ENCODE measurements at regions not wholly inside any gene's neighbourhood (a gene's known extent, or its start where the extent isn't known, plus 50 kb on each side); places are given as distances from the start of the nearest gene placed in this dataset.

DNA sequence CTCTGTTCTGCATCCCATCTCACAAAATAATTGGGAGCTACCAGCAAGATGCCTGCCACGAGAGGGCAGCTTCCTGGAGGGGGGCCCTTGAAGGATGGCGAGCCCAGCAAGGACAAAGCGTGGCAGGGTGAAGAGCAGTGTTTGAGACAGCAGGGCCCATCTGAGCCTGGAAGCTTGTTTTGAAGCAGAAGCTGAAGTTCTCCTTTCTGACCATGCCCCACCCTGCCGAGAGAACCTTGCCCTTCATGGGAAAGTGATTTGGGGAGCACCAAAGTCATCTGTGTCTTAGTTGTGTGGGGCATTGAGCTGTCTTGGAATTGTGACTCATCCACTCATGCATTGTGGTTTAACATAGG, 216.3 kb downstream of the BCL11A start:
- Histone ChIP-seq H3K27me3 (replicated peaks; ENCODE audit: insufficient read depth, low read length) (no peaks in the 10 kb centered on the region), H3K79me2 (ENCODE audit: low read length) (no peaks in the 10 kb centered on the region), H3K4me3 (ENCODE audit: low read length) (no peak overlapping the region), H3K27ac (ENCODE audit: low read length) (no peak overlapping the region), H3K36me3 (replicated peaks; ENCODE audit: insufficient read depth, low read length) (no peaks in the 10 kb centered on the region), H3K9me2 (replicated peaks; ENCODE audit: insufficient read depth, low read length) (no peaks in the 10 kb centered on the region), H4K20me1 (ENCODE audit: insufficient read depth, low read length) (no peaks in the 10 kb centered on the region), H3K9me3 (replicated peaks; ENCODE audit: insufficient read depth, low read length) (no peaks in the 10 kb centered on the region), H3K9ac (ENCODE audit: low read length) (no peak overlapping the region), H2AFZ (ENCODE audit: low read length) (no peak overlapping the region), H3F3A (ENCODE audit: insufficient read depth, low read length) (no peaks in the 10 kb centered on the region), H3K4me1 (ENCODE audit: low read length) (no peaks in the 10 kb centered on the region), H3K4me2 (ENCODE audit: low read depth, low read length) (no peak overlapping the region)
- DNase-seq = no peak
- TF ChIP-seq EZH2phosphoT487 (IDR thresholded peaks at IDR 0.05; ENCODE audit: low read length) = no peak

DNA sequence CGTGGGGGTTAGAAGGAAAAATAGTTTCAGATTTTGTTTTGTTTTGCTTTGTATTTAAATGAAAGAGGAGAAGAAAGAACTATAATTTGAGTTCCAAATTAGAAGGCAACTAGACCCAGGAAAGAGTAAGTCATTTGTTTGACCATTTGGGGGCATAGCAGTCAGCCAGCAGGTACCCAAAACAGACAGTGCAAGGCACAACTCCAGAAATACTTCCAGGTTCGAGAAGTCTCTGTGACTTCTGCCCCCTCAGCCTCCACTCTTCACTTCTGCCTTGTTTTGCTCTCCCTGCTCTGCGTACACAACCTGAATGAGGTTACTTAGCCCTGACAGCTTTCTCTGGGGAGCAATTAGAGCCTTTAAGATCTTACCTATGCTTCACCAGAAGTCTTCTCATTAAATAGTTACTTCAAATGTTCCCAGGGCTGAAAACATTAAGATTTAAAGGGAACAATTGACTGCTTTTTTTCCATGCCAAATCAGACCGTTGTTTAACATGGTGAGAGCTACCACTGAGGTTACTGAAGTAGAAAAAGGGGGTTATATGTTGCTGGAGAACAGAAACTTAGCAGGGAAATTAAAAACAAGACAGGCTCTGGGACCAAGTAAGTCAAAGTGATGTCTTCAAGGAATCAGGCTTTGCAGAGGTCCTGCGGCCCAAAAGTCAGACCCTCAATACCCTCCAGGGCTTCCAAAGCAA, 216.9 kb downstream of the BCL11A start:
- no peak for DNase-seq
- no peak overlapping the region for H3K4me3 ChIP-seq (ENCODE audit: low read length)
- no peak overlapping the region for H3K9ac ChIP-seq (ENCODE audit: low read length)
- no peaks in the 10 kb centered on the region for H3K36me3 ChIP-seq (replicated peaks; ENCODE audit: insufficient read depth, low read length)
- no peaks in the 10 kb centered on the region for H3K27me3 ChIP-seq (replicated peaks; ENCODE audit: insufficient read depth, low read length)
- no peak overlapping the region for H2AFZ ChIP-seq (ENCODE audit: low read length)
- H3K79me2 ChIP-seq (ENCODE audit: low read length) = no peaks in the 10 kb centered on the region
- no peaks in the 10 kb centered on the region for H4K20me1 ChIP-seq (ENCODE audit: insufficient read depth, low read length)
- no peaks in the 10 kb centered on the region for H3F3A ChIP-seq (ENCODE audit: insufficient read depth, low read length)
- TF ChIP-seq, protein P1, sequence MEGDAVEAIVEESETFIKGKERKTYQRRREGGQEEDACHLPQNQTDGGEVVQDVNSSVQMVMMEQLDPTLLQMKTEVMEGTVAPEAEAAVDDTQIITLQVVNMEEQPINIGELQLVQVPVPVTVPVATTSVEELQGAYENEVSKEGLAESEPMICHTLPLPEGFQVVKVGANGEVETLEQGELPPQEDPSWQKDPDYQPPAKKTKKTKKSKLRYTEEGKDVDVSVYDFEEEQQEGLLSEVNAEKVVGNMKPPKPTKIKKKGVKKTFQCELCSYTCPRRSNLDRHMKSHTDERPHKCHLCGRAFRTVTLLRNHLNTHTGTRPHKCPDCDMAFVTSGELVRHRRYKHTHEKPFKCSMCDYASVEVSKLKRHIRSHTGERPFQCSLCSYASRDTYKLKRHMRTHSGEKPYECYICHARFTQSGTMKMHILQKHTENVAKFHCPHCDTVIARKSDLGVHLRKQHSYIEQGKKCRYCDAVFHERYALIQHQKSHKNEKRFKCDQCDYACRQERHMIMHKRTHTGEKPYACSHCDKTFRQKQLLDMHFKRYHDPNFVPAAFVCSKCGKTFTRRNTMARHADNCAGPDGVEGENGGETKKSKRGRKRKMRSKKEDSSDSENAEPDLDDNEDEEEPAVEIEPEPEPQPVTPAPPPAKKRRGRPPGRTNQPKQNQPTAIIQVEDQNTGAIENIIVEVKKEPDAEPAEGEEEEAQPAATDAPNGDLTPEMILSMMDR (IDR thresholded peaks at IDR 0.05; ENCODE audit: low read length) = peak; percentile 12; the same call in 1 of the 2 replicates
- TF ChIP-seq EZH2 (optimal IDR thresholded peaks at IDR 0.05; ENCODE audit: low read depth, low read length) (no peak), EZH2phosphoT487 (IDR thresholded peaks at IDR 0.05; ENCODE audit: low read length) (no peak)
- no peak overlapping the region for H3K27ac ChIP-seq (ENCODE audit: low read length)
- no peak overlapping the region for H3K4me2 ChIP-seq (ENCODE audit: low read depth, low read length)
- H3K9me3 ChIP-seq (replicated peaks; ENCODE audit: insufficient read depth, low read length) = no peaks in the 10 kb centered on the region
- no peaks in the 10 kb centered on the region for H3K9me2 ChIP-seq (replicated peaks; ENCODE audit: insufficient read depth, low read length)
- H3K4me1 ChIP-seq (ENCODE audit: low read length) = no peaks in the 10 kb centered on the region

DNA sequence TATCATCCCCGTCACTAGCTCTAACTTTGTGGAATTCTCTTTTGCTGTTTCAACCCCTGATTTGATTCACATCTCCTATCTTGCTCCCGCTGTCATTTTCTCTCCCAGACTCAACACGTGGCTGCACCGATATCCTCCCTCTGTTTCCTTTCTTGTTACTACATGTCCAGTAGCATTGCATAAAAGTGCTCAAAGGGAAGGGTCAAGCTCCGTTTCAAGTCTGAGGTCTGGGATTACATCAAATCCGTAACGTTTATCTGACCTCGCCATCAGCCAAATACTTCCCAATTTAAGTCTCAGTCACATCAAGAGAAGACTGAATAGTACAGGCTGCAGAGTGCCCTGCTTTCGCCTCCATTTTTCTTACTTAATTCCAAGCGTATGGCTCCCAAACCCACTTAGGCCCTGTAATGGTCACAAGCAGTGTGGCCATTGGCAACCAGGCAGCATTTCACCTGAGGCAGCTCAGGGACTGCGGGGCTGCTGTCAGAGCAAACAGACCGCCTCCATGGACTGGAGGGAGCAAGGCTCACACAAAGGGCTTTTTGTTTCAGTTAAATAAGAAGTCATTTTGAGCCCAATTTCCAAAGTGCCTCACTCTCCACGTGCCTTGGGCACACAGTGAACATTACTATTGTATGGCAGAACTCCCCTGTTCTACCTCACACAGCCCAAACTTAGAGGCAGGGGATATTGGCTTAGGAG, 217.8 kb downstream of the BCL11A start:
- Histone ChIP-seq H3K27me3 (replicated peaks; ENCODE audit: insufficient read depth, low read length) (no peaks in the 10 kb centered on the region), H3K4me2 (ENCODE audit: low read depth, low read length) (no peak overlapping the region), H3K9me3 (replicated peaks; ENCODE audit: insufficient read depth, low read length) (no peaks in the 10 kb centered on the region), H3K36me3 (replicated peaks; ENCODE audit: insufficient read depth, low read length) (no peaks in the 10 kb centered on the region), H4K20me1 (ENCODE audit: insufficient read depth, low read length) (no peaks in the 10 kb centered on the region), H3K9me2 (replicated peaks; ENCODE audit: insufficient read depth, low read length) (no peaks in the 10 kb centered on the region), H3K4me1 (ENCODE audit: low read length) (no peaks in the 10 kb centered on the region), H2AFZ (ENCODE audit: low read length) (no peak overlapping the region), H3K79me2 (ENCODE audit: low read length) (no peaks in the 10 kb centered on the region), H3K9ac (ENCODE audit: low read length) (no peak overlapping the region), H3F3A (ENCODE audit: insufficient read depth, low read length) (no peaks in the 10 kb centered on the region), H3K4me3 (ENCODE audit: low read length) (no peak overlapping the region), H3K27ac (ENCODE audit: low read length) (no peak overlapping the region)
- DNase-seq = no peak
- TF ChIP-seq EZH2phosphoT487 (IDR thresholded peaks at IDR 0.05; ENCODE audit: low read length) (no peak), EZH2 (optimal IDR thresholded peaks at IDR 0.05; ENCODE audit: low read depth, low read length) (no peak)
- TF ChIP-seq, protein P1 (IDR thresholded peaks at IDR 0.05; ENCODE audit: low read length) = no peak

DNA sequence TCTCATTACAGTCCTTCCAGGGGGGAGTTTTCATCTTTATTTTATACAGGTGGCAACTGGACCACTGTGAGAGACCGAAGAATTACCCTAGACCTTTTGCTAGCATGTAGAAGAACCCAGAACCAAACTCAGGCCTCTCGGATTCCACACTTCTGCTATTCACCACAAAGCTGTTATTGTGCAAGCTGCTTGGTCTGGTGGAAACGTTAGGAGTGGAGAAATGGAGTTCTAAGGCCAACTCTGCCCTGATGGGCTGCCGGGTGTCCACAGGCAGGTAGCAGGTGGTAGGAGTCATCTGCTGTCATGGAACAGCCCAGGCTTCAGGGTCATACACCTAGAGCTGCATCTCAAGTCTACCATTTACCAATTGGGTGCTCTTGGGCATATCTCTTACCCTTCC, 218.8 kb downstream of the BCL11A start:
- H3K27ac ChIP-seq (ENCODE audit: low read length) = no peak overlapping the region
- no peaks in the 10 kb centered on the region for H3K27me3 ChIP-seq (replicated peaks; ENCODE audit: insufficient read depth, low read length)
- TF ChIP-seq EZH2phosphoT487 (IDR thresholded peaks at IDR 0.05; ENCODE audit: low read length) = no peak
- TF ChIP-seq EZH2 (optimal IDR thresholded peaks at IDR 0.05; ENCODE audit: low read depth, low read length) = no peak
- TF ChIP-seq, protein P1 (IDR thresholded peaks at IDR 0.05; ENCODE audit: low read length) = no peak
- no peaks in the 10 kb centered on the region for H3K36me3 ChIP-seq (replicated peaks; ENCODE audit: insufficient read depth, low read length)
- DNase-seq = no peak
- no peaks in the 10 kb centered on the region for H3K9me3 ChIP-seq (replicated peaks; ENCODE audit: insufficient read depth, low read length)
- H3K79me2 ChIP-seq (ENCODE audit: low read length) = no peaks in the 10 kb centered on the region
- no peak overlapping the region for H3K9ac ChIP-seq (ENCODE audit: low read length)
- H3K4me1 ChIP-seq (ENCODE audit: low read length) = no peaks in the 10 kb centered on the region
- no peaks in the 10 kb centered on the region for H4K20me1 ChIP-seq (ENCODE audit: insufficient read depth, low read length)
- H2AFZ ChIP-seq (ENCODE audit: low read length) = no peak overlapping the region
- H3K4me2 ChIP-seq (ENCODE audit: low read depth, low read length) = no peak overlapping the region
- H3K9me2 ChIP-seq (replicated peaks; ENCODE audit: insufficient read depth, low read length) = no peaks in the 10 kb centered on the region
- no peaks in the 10 kb centered on the region for H3F3A ChIP-seq (ENCODE audit: insufficient read depth, low read length)
- H3K4me3 ChIP-seq (ENCODE audit: low read length) = no peak overlapping the region

Data from MM.1S (cell line).